SK-N-SH (cell line): ENCODE measurements at regions not wholly inside any gene's neighbourhood (a gene's known extent, or its start where the extent isn't known, plus 50 kb on each side); places are given as distances from the start of the nearest gene placed in this dataset.

Experiments
- CTCF ChIA-PET: fragments of 300-600, 350-600 bp; formaldehyde crosslinking; extraction: SDS; loops from one replicate; lab custom pipeline; 2021; lab: Yijun Ruan, JAX
- POLR2A ChIA-PET: fragments of 350-600 bp; sonication (Branson Sonifier 250); formaldehyde crosslinking; extraction: SDS; loops from one replicate; lab custom pipeline; 2020; ENCODE audit warnings: antibody characterized with exemption, inconsistent platforms; lab: Yijun Ruan, JAX
- DNase-seq: peaks from one replicate; pipeline ENCODE4 v3.0.0; 2012
- H2AFZ ChIP-seq: fragments of 200-600 bp; sonication (generic); 2 replicates; pipeline ENCODE4 v1.8.1; 2016; ENCODE audit warnings: antibody characterized with exemption, mild to moderate bottlenecking, low read depth
- H3F3A ChIP-seq: fragments of 200-600 bp; sonication (generic); replicated peaks from 2 replicates; pipeline ENCODE3; 2016; ENCODE audit warnings: antibody characterized with exemption, mild to moderate bottlenecking; ENCODE audit not compliant: insufficient read depth
- H3K27ac ChIP-seq, 2 experiments: fragments of 200-500 bp in 1 of 2; fragments of 200-600 bp in 1 of 2; sonication (Bioruptor generic) in 1 of 2; sonication (generic), shearing (Covaris generic) in 1 of 2; 2 replicates each; pipeline versions ENCODE4 v1.5.1 to v1.6.1; 2014 to 2016; ENCODE audit warnings: low read depth in 2 of 2, inconsistent platforms in 1 of 2, low read length in 1 of 2, mild to moderate bottlenecking in 1 of 2, mixed read lengths in 1 of 2
- H3K27me3 ChIP-seq: fragments of 200-600 bp; sonication (generic), shearing (Covaris generic); 2 replicates; pipeline ENCODE4 v1.6.1; 2016; ENCODE audit warnings: mixed run types; ENCODE audit not compliant: insufficient read depth
- H3K36me3 ChIP-seq, 2 experiments: fragments of 200-500 bp in 1 of 2; fragments of 200-600 bp in 1 of 2; sonication (Bioruptor generic) in 1 of 2; sonication (generic) in 1 of 2; replicated peaks in 1 of 2; 2 replicates each; pipeline versions ENCODE3 to v1.5.1; 2014 to 2016; ENCODE audit warnings: low read length in 1 of 2, mild to moderate bottlenecking in 1 of 2; ENCODE audit not compliant: insufficient read depth in 2 of 2, control insufficient read depth in 1 of 2
- H3K4me1 ChIP-seq, 2 experiments: fragments of 200-500 bp in 1 of 2; fragments of 200-600 bp in 1 of 2; sonication (Bioruptor generic) in 1 of 2; sonication (generic), shearing (Covaris generic) in 1 of 2; 2 replicates each; pipeline versions ENCODE4 v1.5.1 to v1.6.1; 2014 to 2016; ENCODE audit warnings: low read depth in 1 of 2, low read length in 1 of 2, mixed run types in 1 of 2; ENCODE audit not compliant: insufficient read depth in 2 of 2, control insufficient read depth in 1 of 2
- H3K4me2 ChIP-seq: fragments of 200-600 bp; sonication (generic), shearing (Covaris generic); 2 replicates; pipeline ENCODE4 v1.6.1; 2017; ENCODE audit warnings: mixed run types
- H3K4me3 ChIP-seq, 2 experiments: fragments of 200-500 bp in 1 of 2; fragments of 200-600 bp in 1 of 2; sonication (Bioruptor generic) in 1 of 2; sonication (generic), shearing (Covaris generic) in 1 of 2; 2 replicates each; pipeline versions ENCODE4 v1.5.1 to v1.8.1; 2014 to 2016; ENCODE audit warnings: low read depth in 2 of 2, inconsistent platforms in 1 of 2, low read length in 1 of 2, mild to moderate bottlenecking in 1 of 2, mixed read lengths in 1 of 2, moderate library complexity in 1 of 2
- H3K79me2 ChIP-seq: fragments of 200-600 bp; sonication (generic); 2 replicates; pipeline ENCODE4 v1.8.1; 2017; ENCODE audit warnings: mild to moderate bottlenecking; ENCODE audit not compliant: insufficient read depth
- H3K9ac ChIP-seq: fragments of 200-600 bp; sonication (generic); 2 replicates; pipeline ENCODE4 v1.6.1; 2017; ENCODE audit warnings: mixed run types
- H3K9me2 ChIP-seq: fragments of 200-600 bp; sonication (generic); 2 replicates; pipeline ENCODE4 v1.6.1; 2017; ENCODE audit warnings: mixed run types
- H3K9me3 ChIP-seq: fragments of 200-600 bp; sonication (generic); 2 replicates; pipeline ENCODE4 v1.6.1; 2017; ENCODE audit warnings: mixed run types, mild to moderate bottlenecking, moderate library complexity
- H4K20me1 ChIP-seq: fragments of 200-600 bp; sonication (generic); 2 replicates; pipeline ENCODE4 v1.6.1; 2017; ENCODE audit warnings: mild to moderate bottlenecking, mixed run types; ENCODE audit not compliant: insufficient read depth
- CTCF ChIP-seq: fragments of 200-600 bp; sonication (generic); IDR thresholded peaks from 2 replicates; pipeline ENCODE4 v1.6.1; 2017; ENCODE audit warnings: antibody characterized with exemption, mild to moderate bottlenecking, moderate library complexity
- ELF1 ChIP-seq: IDR thresholded peaks from 2 replicates; pipeline ENCODE4 v1.4.0; 2012
- EP300 ChIP-seq, 2 experiments: IDR thresholded peaks; 2 replicates each; pipeline versions ENCODE4 v1.4.0 to v1.6.1; 2012; ENCODE audit warnings: borderline replicate concordance in 1 of 2, low read depth in 1 of 2, low read length in 1 of 2
- FOSL2 ChIP-seq: IDR thresholded peaks from 2 replicates; pipeline ENCODE4 v1.4.0; 2012; ENCODE audit warnings: low read depth, mild to moderate bottlenecking, moderate library complexity, borderline replicate concordance
- GABPA ChIP-seq: IDR thresholded peaks from 2 replicates; pipeline ENCODE4 v1.4.0; 2012; ENCODE audit warnings: low read depth, mild to moderate bottlenecking
- IRF3 ChIP-seq: fragments of 150-350 bp; IDR thresholded peaks from 2 replicates; pipeline ENCODE4 v1.6.1; 2016; ENCODE audit warnings: mild to moderate bottlenecking, low read depth, low read length
- JUND ChIP-seq: IDR thresholded peaks from 2 replicates; pipeline ENCODE4 v1.4.0; 2012
- MAX ChIP-seq: IDR thresholded peaks from 2 replicates; pipeline ENCODE4 v1.4.0; 2012; ENCODE audit warnings: low read depth
- MEF2A ChIP-seq: IDR thresholded peaks from 2 replicates; pipeline ENCODE4 v1.4.0; 2012; ENCODE audit warnings: low read depth, borderline replicate concordance
- NFIC ChIP-seq: IDR thresholded peaks from 2 replicates; pipeline ENCODE4 v1.4.0; 2012; ENCODE audit warnings: borderline replicate concordance
- NRF1 ChIP-seq: IDR thresholded peaks from 2 replicates; pipeline ENCODE4 v1.6.1; 2012; ENCODE audit warnings: low read depth, mild to moderate bottlenecking, low read length
- RAD21 ChIP-seq: IDR thresholded peaks from 2 replicates; pipeline ENCODE4 v1.6.1; 2012; ENCODE audit warnings: mild to moderate bottlenecking, low read length
- RCOR1 ChIP-seq: fragments of 150-350 bp; IDR thresholded peaks from 2 replicates; pipeline ENCODE4 v1.6.1; 2017; ENCODE audit warnings: antibody characterized with exemption, low read length
- RFX5 ChIP-seq: IDR thresholded peaks from 2 replicates; pipeline ENCODE4 v1.6.1; 2012; ENCODE audit warnings: mild to moderate bottlenecking, improper control_type of control experiment, low read length
- TCF12 ChIP-seq: IDR thresholded peaks from 2 replicates; pipeline ENCODE4 v1.4.0; 2012
- TEAD4 ChIP-seq: IDR thresholded peaks from 2 replicates; pipeline ENCODE4 v1.4.0; 2012; ENCODE audit warnings: mild to moderate bottlenecking, borderline replicate concordance; ENCODE audit not compliant: insufficient read depth
- USF1 ChIP-seq: IDR thresholded peaks from 2 replicates; pipeline ENCODE4 v1.4.0; 2012; ENCODE audit warnings: low read depth, borderline replicate concordance
- USF2 ChIP-seq: fragments of 150-350 bp; IDR thresholded peaks from 2 replicates; pipeline ENCODE4 v1.6.1; 2017; ENCODE audit warnings: antibody characterized with exemption, low read length, low read depth, borderline replicate concordance
- WGBS: methylation state at CpG from one replicate; pipeline ENCODE4 v1.1.6; 2017; ENCODE audit warnings: low lambda C conversion rate; 5-methylcytosine and 5-hydroxymethylcytosine counted together

- Histone ChIP-seq H3K27me3 (no peaks in the 10 kb centered on the region), H3K4me1 (no peaks in the 10 kb centered on the region), H3K4me3 (no peak overlapping the region), H4K20me1 (no peaks in the 10 kb centered on the region), H3K9me2 (no peaks in the 10 kb centered on the region), H3K9me3 (no peaks in the 10 kb centered on the region), H3K36me3 (no peaks in the 10 kb centered on the region), H2AFZ (no peak overlapping the region), H3K79me2 (no peaks in the 10 kb centered on the region), H3K4me2 (no peak overlapping the region), H3K27ac (no peak overlapping the region), H3F3A (no peaks in the 10 kb centered on the region), H3K9ac (no peak overlapping the region)
- ChIA-PET CTCF (no interaction called here), POLR2A (no interaction called here)
- WGBS, result 0% methylated on average over 1 of the region's 1 CpG
- TF ChIP-seq GABPA, result no peak
- TF ChIP-seq RCOR1, result no peak
- TF ChIP-seq USF1, result no peak
- TF ChIP-seq RFX5, result no peak
- DNase-seq, result no peak
Observed at GRCh38 chr3:81927811-81928210, 166.4 kb upstream of the GBE1 start.

GRCh38 chr3:81925385-81925784 lies 163.9 kb upstream of the GBE1 start:
- H3K4me2 ChIP-seq, result no peak overlapping the region
- no peaks in the 10 kb centered on the region for H3K9me2 ChIP-seq
- no peaks in the 10 kb centered on the region for H3F3A ChIP-seq
- CTCF ChIA-PET, result interaction anchor here (1.3 to 1.4 kb wide), 2 partner anchors 16 kb away, joined by 5 to 6 read pairs; no protein-coding TSS in a partner anchor
- no peak overlapping the region for H3K4me3 ChIP-seq
- DNase-seq, result no peak
- no peak overlapping the region for H2AFZ ChIP-seq
- H3K79me2 ChIP-seq, result no peaks in the 10 kb centered on the region
- POLR2A ChIA-PET, result no interaction called here
- no peak overlapping the region for H3K9ac ChIP-seq
- peaks cover 0 to 4% of the 10 kb centered on the region in 2 experiments; a peak in 2 of 4 replicates for H3K4me1 ChIP-seq
- no peak overlapping the region for H3K27ac ChIP-seq
- no peak for TF ChIP-seq USF1
- TF ChIP-seq ELF1, result no peak
- no peak for TF ChIP-seq TCF12
- no peaks in the 10 kb centered on the region for H3K9me3 ChIP-seq
- no peaks in the 10 kb centered on the region for H3K36me3 ChIP-seq
- H4K20me1 ChIP-seq, result no peaks in the 10 kb centered on the region
- no peaks in the 10 kb centered on the region for H3K27me3 ChIP-seq

- Histone ChIP-seq H3K27ac (no peak overlapping the region), H3K4me3 (no peak overlapping the region), H3K9me2 (no peaks in the 10 kb centered on the region), H3K27me3 (no peaks in the 10 kb centered on the region; the same call in 1 of the 2 replicates), H4K20me1 (no peaks in the 10 kb centered on the region), H3K9me3 (no peaks in the 10 kb centered on the region), H2AFZ (no peak overlapping the region), H3K36me3 (no peaks in the 10 kb centered on the region), H3K4me1 (peaks cover 0 to 4% of the 10 kb centered on the region in 2 experiments; a peak in 2 of 4 replicates), H3K4me2 (no peak overlapping the region), H3K79me2 (no peaks in the 10 kb centered on the region), H3F3A (no peaks in the 10 kb centered on the region), H3K9ac (no peak overlapping the region)
- DNase-seq, result no peak
- 88% methylated on average over 2 of the region's 2 CpGs for WGBS
- POLR2A ChIA-PET, result no interaction called here
- CTCF ChIA-PET, result interaction anchor here (1.2 to 1.4 kb wide), 2 partner anchors 12 to 13 kb away, joined by 3 to 4 read pairs; no protein-coding TSS in a partner anchor
- no peak for TF ChIP-seq RAD21
- TF ChIP-seq IRF3, result no peak
- no peak for TF ChIP-seq FOSL2
- TF ChIP-seq TEAD4, result no peak
- no peak for TF ChIP-seq MEF2A
- no peak for TF ChIP-seq EP300 (IDR thresholded peaks at IDR 0.05; ENCODE audit: borderline replicate concordance in 1 of 2, low read depth in 1 of 2, low read length in 1 of 2)
- no peak for TF ChIP-seq GABPA
- no peak for TF ChIP-seq CTCF
- no peak for TF ChIP-seq NRF1
- no peak for TF ChIP-seq NFIC
- TF ChIP-seq JUND, result no peak
- no peak for TF ChIP-seq USF2
- TF ChIP-seq MAX, result no peak
Observed at GRCh38 chr3:81923038-81923437, 161.6 kb upstream of the GBE1 start.
